ENCODE measurements at regions not wholly inside any gene's neighbourhood (a gene's known extent, or its start where the extent isn't known, plus 50 kb on each side); places are given as distances from the start of the nearest gene placed in this dataset.

GRCh38 chr1:29398431-29398830 lies 162.1 kb downstream of the PTPRU start:
- no peak for TF ChIP-seq CTCF (IDR thresholded peaks at IDR 0.05; ENCODE audit: low read depth, low read length, missing input control)
- no peak for TF ChIP-seq TAF1 (conservative IDR thresholded peaks at IDR 0.05)
- TF ChIP-seq, protein P1, sequence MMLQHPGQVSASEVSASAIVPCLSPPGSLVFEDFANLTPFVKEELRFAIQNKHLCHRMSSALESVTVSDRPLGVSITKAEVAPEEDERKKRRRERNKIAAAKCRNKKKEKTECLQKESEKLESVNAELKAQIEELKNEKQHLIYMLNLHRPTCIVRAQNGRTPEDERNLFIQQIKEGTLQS (IDR thresholded peaks at IDR 0.05) = no peak
- no peak for TF ChIP-seq JUND (IDR thresholded peaks at IDR 0.05)
- TF ChIP-seq REST (IDR thresholded peaks at IDR 0.05) = no peak
- TF ChIP-seq FOXA2 (IDR thresholded peaks at IDR 0.05) = no peak
- TF ChIP-seq NR2F2 (IDR thresholded peaks at IDR 0.05) = no peak
- TF ChIP-seq HNF4A (conservative IDR thresholded peaks at IDR 0.05) = no peak
- no peak for TF ChIP-seq EGR1 (IDR thresholded peaks at IDR 0.05; ENCODE audit: low read depth in 2 of 2)
- no peak for TF ChIP-seq RAD21 (IDR thresholded peaks at IDR 0.05)
- no peak for TF ChIP-seq SP1 (IDR thresholded peaks at IDR 0.05)
- no peak for TF ChIP-seq YY1 (IDR thresholded peaks at IDR 0.05)
